Sciatic nerve (tissue), 2 donors: ENCODE measurements at regions not wholly inside any gene's neighbourhood (a gene's known extent, or its start where the extent isn't known, plus 50 kb on each side); places are given as distances from the start of the nearest gene placed in this dataset.
"Not testable (repeated sequence)": the region's sequence is repeated elsewhere in the genome, so short reads cannot be mapped to it uniquely, and the experiment has no call there.

Experiments used
- ATAC-seq: fragments of 200-7000 bp; cut with Tn5 transposase; one replicate; pipeline ENCODE4 v1.9.1; 2020; ENCODE audit warnings: mild to moderate bottlenecking, moderate library complexity
- DNase-seq: peaks from one replicate; pipeline ENCODE4 v3.0.0-alpha.2; 2020; ENCODE audit warnings: low spot score
- intact Hi-C: fragments of 100-400 bp; cut with DNase I; formaldehyde crosslinking; loops from one replicate; pipeline ENCODE4 v1.14.2; 2022
- donor health status: DM: no; HTN: no; CAD: no.
- donor health status: DM: no; HTN: no; CAD: no.

DNA sequence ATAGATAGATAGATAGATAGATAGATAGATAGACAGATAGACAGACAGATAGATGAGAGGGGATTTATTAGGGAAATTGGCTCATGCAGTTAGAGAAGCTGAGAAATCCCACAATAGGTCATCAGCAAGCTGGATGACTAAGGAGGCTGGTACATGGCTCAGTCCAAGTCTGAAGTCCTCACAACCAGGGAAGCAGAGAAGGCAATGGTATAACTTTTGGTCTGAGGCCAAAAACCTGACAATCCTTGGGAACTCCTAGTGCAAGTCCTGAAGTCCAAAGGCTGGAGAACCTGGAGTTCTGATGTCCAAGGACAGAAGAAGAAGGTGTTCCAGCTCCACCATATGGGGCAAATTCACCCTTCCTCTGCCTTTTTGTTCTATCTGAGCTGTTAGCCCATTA is 517.6 kb upstream of the ATP2B1 start:
- ATAC-seq, result no peak
- DNase-seq, result no peak
- intact Hi-C loops, result no loop called here

- intact Hi-C loops, result no loop called here
- ATAC-seq, result no peak
These were observed 508.2 kb upstream of the ATP2B1 start for GRCh38 chr12:90216815-90217214.

GRCh38 chr12:90216020-90216552 is 507.4 kb upstream of the ATP2B1 start:
- intact Hi-C loops, result no loop called here
- no peak for DNase-seq
- no peak for ATAC-seq

More at GRCh38 chr12:90216815-90217214, 508.2 kb upstream of the ATP2B1 start:
- DNase-seq, result no peak

DNA sequence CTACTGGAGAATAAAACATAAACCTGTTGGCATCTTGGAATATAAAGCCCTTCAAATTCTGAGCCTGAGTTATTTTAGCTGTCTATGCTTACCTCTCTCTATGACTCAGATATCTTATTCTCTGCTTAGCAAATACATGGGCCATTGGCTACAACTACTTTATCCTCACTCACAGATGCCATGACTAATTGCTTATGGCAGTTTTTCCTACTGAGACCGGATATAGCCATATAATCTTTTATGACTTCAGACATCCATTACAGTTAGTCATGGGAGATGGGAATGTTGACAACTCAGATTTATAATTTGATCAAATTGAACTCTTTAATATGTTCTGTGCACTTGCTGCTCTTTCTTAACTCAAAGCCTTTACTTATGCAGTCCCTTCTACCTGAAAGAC is 502.4 kb upstream of the ATP2B1 start:
- intact Hi-C loops, result no loop called here
- ATAC-seq (no peak), DNase-seq (no peak)

- ATAC-seq (no peak), DNase-seq (no peak)
- intact Hi-C loops, result no loop called here
These were observed 500.4 kb upstream of the ATP2B1 start for GRCh38 chr12:90209029-90209428.

DNA sequence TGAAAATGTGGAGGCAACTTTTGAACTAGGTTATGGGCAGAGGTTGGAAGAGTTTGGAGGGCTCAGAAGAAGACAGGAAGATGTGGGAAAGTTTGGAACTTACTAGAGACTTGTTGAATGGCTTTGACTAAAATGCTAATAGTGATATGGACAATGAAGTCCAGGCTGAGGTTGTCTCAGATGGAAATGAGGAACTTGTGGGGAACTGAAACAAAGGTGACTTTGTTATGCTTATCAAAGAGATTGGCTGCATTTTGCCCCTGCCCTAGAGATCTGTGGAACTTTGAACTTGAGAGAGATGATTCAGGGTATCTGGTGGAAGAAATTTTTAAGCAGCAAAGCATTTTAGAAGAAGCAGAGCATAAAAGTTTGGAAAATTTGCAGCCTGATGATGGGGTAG is 499.7 kb upstream of the ATP2B1 start:
- ATAC-seq, DNase-seq, intact Hi-C loops: not testable (repeated sequence)

DNA sequence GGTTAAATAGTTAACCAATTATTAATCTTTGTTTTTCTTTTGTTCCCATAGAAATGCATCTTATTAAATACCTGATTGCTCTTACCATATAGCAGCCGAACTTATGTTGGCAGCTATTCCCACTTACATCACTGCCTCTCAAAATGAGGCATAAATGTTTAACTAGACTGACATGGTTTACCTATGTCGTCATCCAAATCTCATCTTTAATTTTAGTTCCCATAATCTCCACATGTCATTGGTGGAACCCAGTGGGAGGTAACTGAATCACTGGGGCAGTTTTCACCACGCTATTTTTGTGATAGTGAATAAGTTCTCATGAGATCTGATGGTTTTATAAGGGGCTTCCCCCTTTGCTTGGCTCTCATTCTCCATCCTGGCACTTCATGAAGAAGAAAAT is 499.2 kb upstream of the ATP2B1 start:
- intact Hi-C loops, result no loop called here
- ATAC-seq, result no peak
- no peak for DNase-seq

DNA sequence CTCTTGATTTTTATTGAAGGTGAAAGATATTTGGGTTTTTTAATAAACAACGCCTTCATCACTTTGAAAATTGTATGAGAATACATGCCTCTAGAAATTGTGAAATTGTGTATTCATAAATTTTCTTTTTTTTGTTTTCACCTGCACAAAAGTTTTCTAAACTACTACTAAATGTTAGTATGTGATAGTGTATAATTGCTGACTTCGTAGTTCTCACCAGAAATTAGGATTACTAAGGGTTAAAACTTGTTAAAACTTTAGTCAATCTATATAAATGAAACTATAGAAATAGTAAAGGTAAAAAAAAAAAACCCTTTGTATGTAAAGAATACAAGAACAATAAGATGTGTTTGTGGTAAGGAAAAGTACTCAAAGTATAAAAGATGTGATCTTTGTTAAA is 496.5 kb upstream of the ATP2B1 start:
- ATAC-seq (no peak), DNase-seq (no peak)
- intact Hi-C loops, result no loop called here

- DNase-seq, result no peak
- no peak for ATAC-seq
- intact Hi-C loops, result no loop called here
These were observed 494.9 kb upstream of the ATP2B1 start for GRCh38 chr12:90203556-90203955.

GRCh38 chr12:90199006-90199405 is 490.4 kb upstream of the ATP2B1 start:
- ATAC-seq, result no peak
- no peak for DNase-seq
- intact Hi-C loops, result no loop called here

DNA sequence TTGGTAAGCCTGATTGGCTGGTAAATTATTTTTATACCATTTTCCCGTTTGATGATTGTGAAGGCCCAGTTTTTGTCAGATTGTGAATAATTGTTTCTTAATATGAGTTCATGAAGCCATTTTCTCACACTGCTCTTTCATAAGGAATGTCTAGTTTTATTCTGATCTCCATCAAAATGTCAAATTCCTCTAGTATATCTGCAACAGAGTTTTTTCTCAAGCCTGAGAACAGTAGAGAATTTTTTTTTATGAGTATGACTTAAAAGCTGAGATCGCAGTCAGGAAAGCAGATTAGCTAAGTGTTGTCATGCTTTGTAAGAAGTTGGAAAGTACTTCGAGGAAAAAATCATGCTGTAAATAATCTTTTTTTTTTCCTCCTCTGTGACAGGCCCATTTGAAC is 484.9 kb upstream of the ATP2B1 start:
- no peak for ATAC-seq
- intact Hi-C loops, result no loop called here
- no peak for DNase-seq

- DNase-seq (no peak), ATAC-seq (no peak)
- intact Hi-C loops, result no loop called here
These were observed 480.2 kb upstream of the ATP2B1 start for GRCh38 chr12:90188857-90189256.

GRCh38 chr12:90183201-90183600 is 474.6 kb upstream of the ATP2B1 start:
- intact Hi-C loops, result no loop called here
- ATAC-seq (no peak), DNase-seq (no peak)

DNA sequence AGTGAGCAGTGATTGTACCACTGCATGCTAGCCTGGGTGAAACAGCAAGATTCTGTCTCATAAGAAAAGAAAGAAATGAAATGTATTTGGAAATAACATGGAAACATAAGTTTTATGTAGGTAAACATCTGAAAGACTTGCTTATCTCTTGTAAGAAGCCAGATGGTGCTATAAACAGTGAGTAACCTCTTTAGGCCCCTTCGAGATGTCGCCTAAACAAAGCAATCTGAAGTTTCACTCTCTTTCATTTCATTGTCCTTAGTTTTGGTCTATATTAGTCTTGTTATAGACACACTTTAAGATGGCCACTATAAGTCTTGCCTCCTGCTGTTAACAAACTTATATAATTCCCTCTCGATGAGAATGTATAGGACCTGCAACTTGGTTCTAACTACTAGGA is 472.6 kb upstream of the ATP2B1 start:
- ATAC-seq (no peak), DNase-seq (no peak)
- intact Hi-C loops, result no loop called here

DNA sequence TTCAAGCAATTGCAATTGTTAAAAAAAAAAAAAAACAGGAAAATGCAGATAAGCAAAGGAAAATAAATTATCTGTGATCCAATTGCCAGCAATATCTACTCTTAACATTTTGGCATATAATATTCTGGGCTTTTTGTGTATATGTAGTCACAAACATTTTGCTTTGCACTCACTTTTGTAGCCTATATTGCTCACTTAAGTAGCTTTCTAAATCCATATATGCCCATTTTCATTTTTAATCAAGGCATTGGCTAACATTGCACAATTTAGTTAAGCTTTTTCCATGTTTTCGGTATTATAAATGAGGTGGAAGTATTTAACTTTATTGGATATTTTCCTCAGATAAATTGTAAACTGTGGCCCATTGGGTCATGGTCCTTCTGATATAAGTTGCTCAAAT is 466.3 kb upstream of the ATP2B1 start:
- DNase-seq (no peak), ATAC-seq (no peak)
- intact Hi-C loops, result no loop called here

DNA sequence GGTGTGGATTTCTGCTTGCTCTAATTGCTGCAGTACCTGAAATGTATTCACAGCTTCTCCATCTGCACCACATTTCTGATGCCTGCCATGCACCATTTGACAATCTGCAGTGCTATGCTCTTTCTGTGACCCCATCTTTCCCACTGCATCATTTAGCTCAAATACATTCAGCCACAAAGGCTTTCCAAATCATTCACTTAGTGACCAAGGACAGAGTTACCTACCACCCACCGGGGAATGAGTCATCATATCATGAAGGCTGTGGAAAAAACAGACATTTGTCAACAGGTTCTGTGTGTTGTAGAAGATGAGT is 465.5 kb upstream of the ATP2B1 start:
- intact Hi-C loops, result no loop called here
- no peak for ATAC-seq
- no peak for DNase-seq

- intact Hi-C loops, result no loop called here
- ATAC-seq, result no peak
- no peak for DNase-seq
These were observed 465.0 kb upstream of the ATP2B1 start for GRCh38 chr12:90173499-90174197.

- intact Hi-C loops, result no loop called here
- no peak for DNase-seq
- no peak for ATAC-seq
These were observed 463.9 kb upstream of the ATP2B1 start for GRCh38 chr12:90172524-90172923.

DNA sequence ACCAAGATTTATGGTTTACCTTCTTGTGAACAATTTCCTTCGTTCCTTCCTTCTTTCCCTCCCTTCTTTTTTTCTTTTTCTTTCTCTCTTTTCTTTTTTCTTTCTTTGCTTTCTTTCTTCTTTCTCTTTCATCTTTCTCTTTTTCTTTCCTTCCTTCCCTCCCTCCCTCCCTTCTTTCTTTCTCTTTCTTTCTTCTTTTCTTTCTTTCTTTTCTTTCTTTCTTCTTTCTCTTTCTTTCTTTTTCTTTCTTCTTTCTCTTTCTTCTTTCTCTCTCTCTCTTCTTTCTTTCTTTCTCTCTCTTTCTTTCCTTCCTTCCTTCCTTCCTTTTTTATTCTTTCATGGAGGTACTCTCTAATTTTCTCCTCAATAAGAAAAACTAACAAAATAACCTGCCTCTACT is 462.1 kb upstream of the ATP2B1 start:
- DNase-seq (no peak), ATAC-seq (no peak)
- intact Hi-C loops, result no loop called here

DNA sequence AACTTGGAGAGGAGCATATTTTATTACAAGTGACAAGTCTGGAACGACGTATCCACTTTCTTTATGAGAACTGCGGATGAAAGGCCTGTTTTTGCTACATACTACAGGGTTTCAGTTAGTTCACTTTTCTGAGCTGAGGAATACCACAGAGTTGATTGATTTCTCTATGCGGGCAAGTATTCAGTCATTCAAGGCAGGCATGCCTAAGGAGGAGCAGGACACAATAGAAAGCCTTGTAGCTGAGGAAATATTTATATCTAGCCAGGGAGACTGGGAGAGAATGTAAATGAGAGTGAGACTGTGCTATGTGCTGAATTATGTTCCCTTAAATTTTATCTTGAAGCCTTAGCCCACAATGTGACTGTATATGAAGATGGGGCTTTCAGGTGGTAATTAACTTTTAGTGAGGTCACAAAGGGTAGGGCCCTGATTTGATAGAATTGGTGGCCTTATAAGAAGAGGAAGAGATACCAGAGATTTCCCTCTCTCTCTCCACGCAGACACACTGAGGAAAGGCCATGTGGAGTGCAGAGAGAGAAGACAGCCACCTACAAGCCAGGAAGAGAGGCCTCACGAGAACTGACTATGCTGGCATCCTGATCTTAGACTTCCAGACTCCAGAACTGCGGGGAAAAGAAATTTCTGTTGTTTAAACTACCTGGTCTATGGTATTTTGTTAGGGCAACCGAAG is 459.0 kb upstream of the ATP2B1 start:
- intact Hi-C loops, result no loop called here
- no peak for ATAC-seq
- DNase-seq, result no peak

DNA sequence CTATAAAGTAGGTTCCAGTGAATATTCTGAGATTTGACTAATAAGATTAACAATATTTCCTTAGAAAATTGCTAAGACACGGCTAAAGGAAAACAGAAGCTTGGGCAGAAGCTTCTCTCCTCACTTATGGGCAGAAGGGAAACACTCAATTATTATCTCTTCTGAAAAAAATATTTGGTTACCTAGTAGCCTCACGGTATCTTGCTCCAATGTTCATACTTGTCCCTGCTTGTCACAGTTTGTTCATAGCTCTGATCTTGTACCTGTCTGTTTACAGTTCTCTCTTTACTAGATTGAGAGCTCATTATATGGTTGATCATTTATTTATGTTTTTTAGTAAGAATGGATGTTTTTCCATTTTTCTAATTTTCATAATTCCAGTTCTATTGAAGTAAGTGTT is 458.0 kb upstream of the ATP2B1 start:
- intact Hi-C loops, result no loop called here
- ATAC-seq (no peak), DNase-seq (no peak)
